SH-SY5Y (cell line): ENCODE measurements at regions not wholly inside any gene's neighbourhood (a gene's known extent, or its start where the extent isn't known, plus 50 kb on each side); places are given as distances from the start of the nearest gene placed in this dataset.

Experiments used
- GATA2 ChIP-seq: IDR thresholded peaks from 2 replicates; pipeline ENCODE4 v1.6.1; 2011; ENCODE audit warnings: mild to moderate bottlenecking, low read depth, low read length
- GATA3 ChIP-seq: IDR thresholded peaks from 2 replicates; pipeline ENCODE4 v1.6.1; 2011; ENCODE audit warnings: low read depth, mild to moderate bottlenecking, low read length, moderate library complexity

DNA sequence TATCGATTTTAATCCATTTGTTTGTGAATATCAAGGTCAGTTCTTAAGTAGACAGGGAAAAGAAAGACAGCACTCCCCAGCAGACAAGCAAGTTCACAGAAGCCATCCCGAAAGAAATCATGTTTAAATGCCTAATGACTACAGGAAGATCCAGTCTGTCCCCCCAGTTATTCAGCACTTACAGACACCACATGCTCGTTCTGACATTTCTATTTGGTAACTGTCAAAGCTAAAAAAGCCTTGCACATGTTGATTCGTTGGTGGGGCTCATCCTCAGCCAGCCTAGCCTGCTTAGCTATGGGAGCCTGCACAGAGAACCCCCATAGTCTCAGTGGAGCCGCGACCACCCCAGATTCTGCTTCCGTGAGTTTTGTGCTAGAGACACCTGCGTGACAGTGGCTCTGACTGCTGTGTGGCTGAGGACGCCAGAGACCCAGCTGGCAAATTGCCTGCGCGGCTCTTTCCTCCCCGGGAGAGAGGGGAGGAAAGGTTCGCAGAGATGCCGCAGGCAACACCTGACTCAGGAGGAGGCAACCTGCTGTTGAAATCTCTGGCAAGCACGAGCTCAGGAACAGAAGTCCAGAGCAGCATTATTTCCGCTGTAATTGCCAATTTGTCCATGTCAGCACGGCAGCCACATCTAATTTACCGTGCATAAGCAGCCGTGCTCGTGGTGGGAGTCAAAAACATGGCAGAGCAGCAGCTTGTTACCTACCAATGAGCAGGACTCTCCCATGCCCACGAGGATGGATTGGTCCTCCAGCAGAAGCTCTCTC is 194.2 kb downstream of the GPAM start:
- TF ChIP-seq GATA2 = peak; percentile 33; the same call in 1 of the 2 replicates
- no peak for TF ChIP-seq GATA3
